K562 (cell line): ENCODE measurements at regions not wholly inside any gene's neighbourhood (a gene's known extent, or its start where the extent isn't known, plus 50 kb on each side); places are given as distances from the start of the nearest gene placed in this dataset.

ENCODE experiments used
- ATAC-seq: fragments of 200-7000 bp; cut with Tn5 transposase; 3 replicates; pipeline ENCODE4 v1.9.1; 2020; ENCODE audit warnings: moderate library complexity
- BruUV-seq: library from RNA; stranded (reverse); fragments of 400-500 nt; replicated peaks from 2 replicates; lab custom pipeline; 2021; lab: Mats Ljungman, UMichigan
- CTCF ChIA-PET: fragments of 300-600 bp; formaldehyde crosslinking; extraction: SDS; loops from one replicate; lab custom pipeline; 2021; ENCODE audit warnings: low intra/inter-chr PET ratio; lab: Yijun Ruan, JAX
- POLR2A ChIA-PET: fragments of 300-600, 350-650 bp; sonication (Branson Sonifier 250); formaldehyde crosslinking; extraction: SDS; loops from one replicate; lab custom pipeline; 2021; ENCODE audit warnings: antibody characterized with exemption, inconsistent platforms; lab: Yijun Ruan, JAX
- DNase-seq, 4 experiments: peaks; one replicate each; pipeline versions ENCODE4 v3.0.0 to v3.0.0-alpha.2; 2011 to 2018; ENCODE audit warnings: low spot score in 3 of 4, mixed read lengths in 3 of 4; ENCODE audit errors: extremely low read depth in 1 of 4
- FAIRE-seq: peaks from 2 replicates; lab custom pipeline; 2011; peaks lifted over from hg19 to GRCh38; lab: Jason Lieb, UNC
- H2AFZ ChIP-seq: 2 replicates; pipeline ENCODE4 v1.6.0; 2011; ENCODE audit warnings: low read depth, low read length, control low read depth, inconsistent platforms
- H3K27ac ChIP-seq: fragments of 200-600 bp; 3 replicates; pipeline ENCODE4 v1.8.0; 2011; ENCODE audit warnings: low read depth, mild to moderate bottlenecking, control low read depth, inconsistent platforms, low read length, moderate library complexity, mixed read lengths; ENCODE audit errors: extremely low read depth
- H3K27me3 ChIP-seq, 2 experiments: fragments of 300-600 bp in 1 of 2; 2 replicates in 1 of 2; 3 replicates in 1 of 2; pipeline versions ENCODE4 v1.6.0 to v1.8.0; 2011; ENCODE audit warnings: inconsistent platforms in 2 of 2, low read length in 2 of 2, mild to moderate bottlenecking in 1 of 2, mixed read lengths in 1 of 2, moderate library complexity in 1 of 2; ENCODE audit not compliant: control insufficient read depth in 2 of 2, insufficient read depth in 2 of 2
- H3K36me3 ChIP-seq: fragments of 300-600 bp; 3 replicates; pipeline ENCODE4 v1.8.0; 2011; ENCODE audit warnings: mild to moderate bottlenecking, low read length, inconsistent platforms; ENCODE audit not compliant: control insufficient read depth, insufficient read depth
- H3K4me1 ChIP-seq, 2 experiments: fragments of 200-600 bp in 1 of 2; replicated peaks in 1 of 2; 2 replicates in 1 of 2; 3 replicates in 1 of 2; pipeline versions ENCODE4 v1.5.1 to v1.8.0; 2011; ENCODE audit warnings: inconsistent platforms in 2 of 2, low read length in 2 of 2, mild to moderate bottlenecking in 1 of 2, mixed read lengths in 1 of 2, moderate library complexity in 1 of 2; ENCODE audit not compliant: control insufficient read depth in 2 of 2, insufficient read depth in 2 of 2
- H3K4me2 ChIP-seq: 2 replicates; pipeline ENCODE4 v1.6.1; 2011; ENCODE audit warnings: low read length, control low read depth, inconsistent platforms, mixed read lengths; ENCODE audit not compliant: insufficient read depth
- H3K4me3 ChIP-seq: fragments of 200-600 bp; sonication (generic), shearing (Covaris generic); 2 replicates; pipeline ENCODE4 v1.5.1; 2016; ENCODE audit warnings: control low read depth, inconsistent platforms
- H3K79me2 ChIP-seq: fragments of 200-600 bp; 3 replicates; pipeline ENCODE4 v1.8.0; 2011; ENCODE audit warnings: low read length, inconsistent platforms; ENCODE audit not compliant: control insufficient read depth, insufficient read depth
- H3K9ac ChIP-seq, 2 experiments: 2 replicates each; pipeline versions ENCODE4 v1.6.0 to v1.6.1; 2011; ENCODE audit warnings: low read depth in 2 of 2, low read length in 2 of 2, control low read depth in 1 of 2, inconsistent platforms in 1 of 2, mild to moderate bottlenecking in 1 of 2, mixed read lengths in 1 of 2; ENCODE audit not compliant: insufficient read depth in 1 of 2
- H3K9me1 ChIP-seq: one replicate; pipeline ENCODE4 v1.6.0; 2011; ENCODE audit warnings: inconsistent platforms, mild to moderate bottlenecking, low read length, moderate library complexity; ENCODE audit not compliant: control insufficient read depth, insufficient read depth
- H3K9me3 ChIP-seq: replicated peaks from 2 replicates; pipeline ENCODE4 v1.5.1; 2011; ENCODE audit warnings: low read depth, low read length, inconsistent platforms; ENCODE audit not compliant: control insufficient read depth, insufficient read depth
- H4K20me1 ChIP-seq: replicated peaks from 2 replicates; pipeline ENCODE4 v1.6.1; 2011; ENCODE audit warnings: low read length, inconsistent platforms, mixed read lengths; ENCODE audit not compliant: control insufficient read depth, insufficient read depth
- CHCHD3 ChIP-seq: fragments of 250-450 bp; sonication (Bioruptor Pico); IDR thresholded peaks from 2 replicates; pipeline ENCODE4 v2.1.2; 2022; ENCODE audit warnings: mild to moderate bottlenecking
- ELF1 ChIP-seq: fragments of 200-800 bp; sonication (Bioruptor generic); IDR thresholded peaks from 2 replicates; pipeline ENCODE4 v1.6.1; 2016; ENCODE audit warnings: missing genetic modification characterization, missing compliant biosample characterization
- FOXA1 ChIP-seq: fragments of 450-650 bp; IDR thresholded peaks from 2 replicates; pipeline ENCODE4 v1.6.1; 2016; ENCODE audit warnings: mild to moderate bottlenecking, borderline replicate concordance
- GABPA ChIP-seq: fragments of 200-800 bp; sonication (Bioruptor generic); conservative IDR thresholded peaks from 2 replicates; pipeline ENCODE4 v1.6.1; 2016; ENCODE audit warnings: low read depth, missing genetic modification characterization, missing compliant biosample characterization
- KLF13 ChIP-seq: fragments of 450-650 bp; IDR thresholded peaks from 2 replicates; pipeline ENCODE4 v1.6.1; 2016; ENCODE audit warnings: missing genetic modification characterization, low read depth, mild to moderate bottlenecking, missing compliant biosample characterization, moderate library complexity, borderline replicate concordance
- MAFK ChIP-seq: IDR thresholded peaks from 2 replicates; pipeline ENCODE4 v1.6.1; 2011; ENCODE audit warnings: low read length, improper control_type of control experiment
- POLR2B ChIP-seq: fragments of 450-650 bp; IDR thresholded peaks from 2 replicates; pipeline ENCODE4 v1.6.1; 2018; ENCODE audit warnings: low read depth; ENCODE audit not compliant: partially characterized antibody
- SIRT6 ChIP-seq: IDR thresholded peaks from one replicate; pipeline ENCODE4 v1.6.1; 2012; ENCODE audit warnings: low read depth, mild to moderate bottlenecking, control low read depth, inconsistent platforms, low read length, moderate library complexity
- STAG1 ChIP-seq: sonication (generic); formaldehyde crosslinking; IDR thresholded peaks from 2 replicates; pipeline ENCODE4 v1.5.0; 2020; ENCODE audit warnings: missing genetic modification reagents, borderline replicate concordance
- ZNF75A ChIP-seq: fragments of 450-650 bp; formaldehyde crosslinking; IDR thresholded peaks from 2 replicates; pipeline ENCODE4 v1.4.0; 2020; ENCODE audit warnings: mild to moderate bottlenecking
- WGBS: fragments of 100-300 bp; shearing (Covaris generic); methylation state at CpG from one replicate; pipeline ENCODE4 v1.1.6; 2016; ENCODE audit warnings: low coverage, mixed read lengths; ENCODE audit not compliant: insufficient coverage; ENCODE audit errors: missing lambda C conversion rate; 5-methylcytosine and 5-hydroxymethylcytosine counted together
- in situ Hi-C: fragments of 300-500 bp; cut with MboI; formaldehyde crosslinking; loops from 4 replicates; pipeline ENCODE4 v1.15.0; 2018; ENCODE audit warnings: inconsistent platforms, mixed read lengths
- intact Hi-C: fragments of 100-400 bp; cut with micrococcal nuclease; formaldehyde crosslinking; loops from 2 replicates; pipeline ENCODE4 v1.14.2; 2022

DNA sequence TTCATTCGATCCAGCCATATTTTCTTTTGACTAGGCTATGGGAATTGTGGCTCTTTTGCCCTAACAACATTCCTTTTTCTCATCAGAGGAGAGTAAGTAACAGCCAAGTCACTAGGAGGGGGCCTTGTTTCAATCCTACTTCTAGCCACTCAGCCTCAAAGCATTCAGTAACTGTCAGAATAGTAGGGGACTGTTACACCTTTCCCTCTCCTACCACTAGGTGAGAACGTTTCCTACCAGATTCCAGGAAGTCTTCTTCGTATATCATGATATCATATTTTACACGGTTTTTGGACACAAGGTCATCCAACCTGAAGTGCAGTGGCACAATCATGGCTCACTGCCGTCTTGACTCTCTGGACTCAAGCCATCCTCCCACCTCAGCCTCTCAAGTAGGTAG lies 171.3 kb upstream of the CDH12 start:
- H3K79me2 ChIP-seq: no peaks in the 10 kb centered on the region
- no peak overlapping the region for H2AFZ ChIP-seq
- no peak overlapping the region for H3K9ac ChIP-seq
- H3K9me1 ChIP-seq: no peaks in the 10 kb centered on the region
- no peak overlapping the region for H3K4me3 ChIP-seq
- TF ChIP-seq CHCHD3 (CRISPR knock-in tag) (no peak), STAG1 (no peak), ZNF75A (CRISPR knock-in tag) (no peak), GABPA (tag) (no peak), POLR2B (no peak), SIRT6 (no peak), ELF1 (no peak), FOXA1 (no peak), KLF13 (tag) (no peak), MAFK (no peak)
- H3K27ac ChIP-seq: no peak overlapping the region
- no peaks in the 10 kb centered on the region for H3K36me3 ChIP-seq
- no peaks in the 10 kb centered on the region for H3K27me3 ChIP-seq
- 2% methylated on average over 5 of the region's 5 CpGs for WGBS
- ChIA-PET POLR2A (no interaction called here), CTCF (no interaction called here)
- intact Hi-C loops (no loop called here), in situ Hi-C loops (no loop called here)
- BruUV-seq: no TSS peak
- peaks cover 2% of the 10 kb centered on the region; the same call in 1 of the 2 replicates for H3K9me3 ChIP-seq
- no peaks in the 10 kb centered on the region for H3K4me1 ChIP-seq
- no peak for ATAC-seq
- no peak for DNase-seq
- H3K4me2 ChIP-seq: no peak overlapping the region
- FAIRE-seq: no peak
- no peaks in the 10 kb centered on the region for H4K20me1 ChIP-seq
